Dedifferentiated amniotic fluid mesenchymal stem cell (primary cell): ENCODE measurements at regions not wholly inside any gene's neighbourhood (a gene's known extent, or its start where the extent isn't known, plus 50 kb on each side); places are given as distances from the start of the nearest gene placed in this dataset.
"Not testable (repeated sequence)": the region's sequence is repeated elsewhere in the genome, so short reads cannot be mapped to it uniquely, and the experiment has no call there.

Experiments used
- DNase-seq: peaks from one replicate; pipeline ENCODE4 v3.0.0-alpha.2; 2016; ENCODE audit errors: extremely low spot score

- DNase-seq: no peak
Measured at GRCh38 chr16:55072976-55073375, 142.3 kb downstream of the IRX5 start.

- DNase-seq: no peak
Measured at GRCh38 chr16:55073830-55074229, 143.2 kb downstream of the IRX5 start.

- DNase-seq: not testable (repeated sequence)
Measured at GRCh38 chr16:55075208-55075607, 144.5 kb downstream of the IRX5 start.

- no peak for DNase-seq
Measured at GRCh38 chr16:55076053-55076452, 145.4 kb downstream of the IRX5 start.

- peak; percentile 15 for DNase-seq
Measured at GRCh38 chr16:55077266-55077665, 146.6 kb downstream of the IRX5 start.

- DNase-seq: no peak
Measured at GRCh38 chr16:55078153-55078552, 147.5 kb downstream of the IRX5 start.

GRCh38 chr16:55078699-55079410 lies 148.2 kb downstream of the IRX5 start:
- no peak for DNase-seq

- no peak for DNase-seq
Measured at GRCh38 chr16:55081622-55082590, 151.2 kb downstream of the IRX5 start.

- DNase-seq: no peak
Measured at GRCh38 chr16:55082591-55082976, 151.9 kb downstream of the IRX5 start.

GRCh38 chr16:55083052-55083451 lies 152.4 kb downstream of the IRX5 start:
- no peak for DNase-seq

- DNase-seq: no peak
Measured at GRCh38 chr16:55088098-55088497, 157.4 kb downstream of the IRX5 start.

GRCh38 chr16:55089600-55089999 lies 158.9 kb downstream of the IRX5 start:
- no peak for DNase-seq

GRCh38 chr16:55091213-55091870 lies 160.7 kb downstream of the IRX5 start:
- no peak for DNase-seq

- no peak for DNase-seq
Measured at GRCh38 chr16:55091871-55092230, 161.2 kb downstream of the IRX5 start.

- no peak for DNase-seq
Measured at GRCh38 chr16:55100100-55100499, 169.4 kb downstream of the IRX5 start.

GRCh38 chr16:55101026-55101425 lies 170.4 kb downstream of the IRX5 start:
- DNase-seq: no peak

GRCh38 chr16:55102077-55102476 lies 171.4 kb downstream of the IRX5 start:
- DNase-seq: no peak

GRCh38 chr16:55102531-55102930 lies 171.9 kb downstream of the IRX5 start:
- DNase-seq: no peak

- DNase-seq: no peak
Measured at GRCh38 chr16:55107851-55108250, 177.2 kb downstream of the IRX5 start.

- DNase-seq: no peak
Measured at GRCh38 chr16:55113210-55113609, 182.5 kb downstream of the IRX5 start.

- no peak for DNase-seq
Measured at GRCh38 chr16:55115506-55115905, 184.8 kb downstream of the IRX5 start.

GRCh38 chr16:55116165-55116920 lies 185.7 kb downstream of the IRX5 start:
- DNase-seq: peak; percentile 92
